Ishikawa (cell line): ENCODE measurements at regions not wholly inside any gene's neighbourhood (a gene's known extent, or its start where the extent isn't known, plus 50 kb on each side); places are given as distances from the start of the nearest gene placed in this dataset.

Experiments used
- CEBPB ChIP-seq: IDR thresholded peaks from 2 replicates; pipeline ENCODE4 v1.6.1; 2012
- CREB1 ChIP-seq: IDR thresholded peaks from 2 replicates; pipeline ENCODE4 v1.6.1; 2012; ENCODE audit warnings: low read depth
- EGR1 ChIP-seq: IDR thresholded peaks from 2 replicates; pipeline ENCODE4 v1.6.1; 2012
- EP300 ChIP-seq: IDR thresholded peaks from 2 replicates; pipeline ENCODE4 v1.6.1; 2012; ENCODE audit warnings: borderline replicate concordance
- FOXM1 ChIP-seq: IDR thresholded peaks from 2 replicates; pipeline ENCODE4 v1.6.1; 2012; ENCODE audit warnings: low read depth, borderline replicate concordance
- NFIC ChIP-seq: IDR thresholded peaks from 2 replicates; pipeline ENCODE4 v1.6.1; 2012
- RAD21 ChIP-seq: IDR thresholded peaks from 2 replicates; pipeline ENCODE4 v1.6.1; 2012; ENCODE audit warnings: low read depth
- TAF1 ChIP-seq: IDR thresholded peaks from 2 replicates; pipeline ENCODE4 v1.6.1; 2012; ENCODE audit warnings: low read depth, mild to moderate bottlenecking
- TCF12 ChIP-seq: IDR thresholded peaks from 2 replicates; pipeline ENCODE4 v1.6.1; 2012; ENCODE audit warnings: low read depth
- TEAD4 ChIP-seq: IDR thresholded peaks from 2 replicates; pipeline ENCODE4 v1.6.1; 2012
- YY1 ChIP-seq: IDR thresholded peaks from 2 replicates; pipeline ENCODE4 v1.6.1; 2012; ENCODE audit warnings: low read depth
- ZBTB7A ChIP-seq: IDR thresholded peaks from 2 replicates; pipeline ENCODE4 v1.6.1; 2012; ENCODE audit warnings: low read depth
- TF ChIP-seq, protein P1 (sequence below): IDR thresholded peaks from 2 replicates; pipeline ENCODE4 v1.6.1; 2012
- TF ChIP-seq, protein P2 (sequence below): IDR thresholded peaks from 2 replicates; pipeline ENCODE4 v1.6.1; 2012; ENCODE audit warnings: low read depth, mild to moderate bottlenecking
- TF ChIP-seq, protein P3 (sequence below): IDR thresholded peaks from 2 replicates; pipeline ENCODE4 v1.6.1; 2012

DNA sequence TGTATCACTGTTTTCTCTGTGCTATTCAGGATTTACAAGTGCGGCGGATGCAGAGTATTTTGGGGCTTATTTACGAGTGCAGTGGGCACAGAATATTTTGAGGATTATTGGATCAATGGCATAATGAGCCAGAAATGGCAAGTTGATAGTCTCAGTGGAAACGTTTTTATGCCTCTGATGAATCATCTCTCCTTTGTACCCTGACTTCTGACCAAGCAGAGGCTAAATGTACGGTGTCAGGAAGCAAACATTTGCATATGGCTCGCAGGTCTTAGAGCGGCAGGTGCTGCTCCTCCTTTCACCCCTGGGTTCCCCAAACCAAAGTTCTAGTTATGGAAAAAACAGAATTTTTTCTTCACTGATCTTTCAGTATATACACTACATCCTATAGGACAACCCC is 94.5 kb downstream of the LIG4 start:
- TF ChIP-seq RAD21: no peak
- TF ChIP-seq YY1: no peak
- TF ChIP-seq NFIC: no peak
- no peak for TF ChIP-seq TEAD4
- no peak for TF ChIP-seq FOXM1
- no peak for TF ChIP-seq ZBTB7A
- TF ChIP-seq CREB1: no peak
- TF ChIP-seq TAF1: no peak
- TF ChIP-seq, protein P1, sequence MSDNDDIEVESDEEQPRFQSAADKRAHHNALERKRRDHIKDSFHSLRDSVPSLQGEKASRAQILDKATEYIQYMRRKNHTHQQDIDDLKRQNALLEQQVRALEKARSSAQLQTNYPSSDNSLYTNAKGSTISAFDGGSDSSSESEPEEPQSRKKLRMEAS: no peak
- no peak for TF ChIP-seq CEBPB
- no peak for TF ChIP-seq TCF12
- TF ChIP-seq EP300: no peak
- TF ChIP-seq, protein P2, sequence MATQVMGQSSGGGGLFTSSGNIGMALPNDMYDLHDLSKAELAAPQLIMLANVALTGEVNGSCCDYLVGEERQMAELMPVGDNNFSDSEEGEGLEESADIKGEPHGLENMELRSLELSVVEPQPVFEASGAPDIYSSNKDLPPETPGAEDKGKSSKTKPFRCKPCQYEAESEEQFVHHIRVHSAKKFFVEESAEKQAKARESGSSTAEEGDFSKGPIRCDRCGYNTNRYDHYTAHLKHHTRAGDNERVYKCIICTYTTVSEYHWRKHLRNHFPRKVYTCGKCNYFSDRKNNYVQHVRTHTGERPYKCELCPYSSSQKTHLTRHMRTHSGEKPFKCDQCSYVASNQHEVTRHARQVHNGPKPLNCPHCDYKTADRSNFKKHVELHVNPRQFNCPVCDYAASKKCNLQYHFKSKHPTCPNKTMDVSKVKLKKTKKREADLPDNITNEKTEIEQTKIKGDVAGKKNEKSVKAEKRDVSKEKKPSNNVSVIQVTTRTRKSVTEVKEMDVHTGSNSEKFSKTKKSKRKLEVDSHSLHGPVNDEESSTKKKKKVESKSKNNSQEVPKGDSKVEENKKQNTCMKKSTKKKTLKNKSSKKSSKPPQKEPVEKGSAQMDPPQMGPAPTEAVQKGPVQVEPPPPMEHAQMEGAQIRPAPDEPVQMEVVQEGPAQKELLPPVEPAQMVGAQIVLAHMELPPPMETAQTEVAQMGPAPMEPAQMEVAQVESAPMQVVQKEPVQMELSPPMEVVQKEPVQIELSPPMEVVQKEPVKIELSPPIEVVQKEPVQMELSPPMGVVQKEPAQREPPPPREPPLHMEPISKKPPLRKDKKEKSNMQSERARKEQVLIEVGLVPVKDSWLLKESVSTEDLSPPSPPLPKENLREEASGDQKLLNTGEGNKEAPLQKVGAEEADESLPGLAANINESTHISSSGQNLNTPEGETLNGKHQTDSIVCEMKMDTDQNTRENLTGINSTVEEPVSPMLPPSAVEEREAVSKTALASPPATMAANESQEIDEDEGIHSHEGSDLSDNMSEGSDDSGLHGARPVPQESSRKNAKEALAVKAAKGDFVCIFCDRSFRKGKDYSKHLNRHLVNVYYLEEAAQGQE: no peak
- no peak for TF ChIP-seq EGR1
- TF ChIP-seq, protein P3, sequence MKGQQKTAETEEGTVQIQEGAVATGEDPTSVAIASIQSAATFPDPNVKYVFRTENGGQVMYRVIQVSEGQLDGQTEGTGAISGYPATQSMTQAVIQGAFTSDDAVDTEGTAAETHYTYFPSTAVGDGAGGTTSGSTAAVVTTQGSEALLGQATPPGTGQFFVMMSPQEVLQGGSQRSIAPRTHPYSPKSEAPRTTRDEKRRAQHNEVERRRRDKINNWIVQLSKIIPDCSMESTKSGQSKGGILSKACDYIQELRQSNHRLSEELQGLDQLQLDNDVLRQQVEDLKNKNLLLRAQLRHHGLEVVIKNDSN: no peak

DNA sequence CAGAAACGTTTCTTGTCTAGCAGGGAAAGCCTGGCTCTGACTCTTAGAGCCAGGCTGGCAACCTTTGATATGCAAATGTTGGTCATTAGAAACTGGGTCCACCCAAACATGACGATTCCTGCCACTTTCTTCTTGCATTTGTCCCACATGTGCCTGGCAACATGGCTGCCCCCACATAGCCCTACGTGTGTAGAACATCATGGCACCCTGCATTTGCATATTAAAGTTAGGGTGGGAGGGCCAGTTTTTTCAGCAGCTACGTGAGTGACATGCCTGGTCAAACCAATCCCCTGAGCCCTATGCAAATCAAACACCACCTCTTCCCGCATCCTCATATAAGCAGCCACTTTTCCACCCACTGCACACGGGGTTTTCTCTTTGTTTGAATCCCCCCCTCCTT is 95.0 kb downstream of the LIG4 start:
- TF ChIP-seq CREB1: no peak
- no peak for TF ChIP-seq YY1
- TF ChIP-seq, protein P2: no peak
- TF ChIP-seq TAF1: no peak
- no peak for TF ChIP-seq TCF12

DNA sequence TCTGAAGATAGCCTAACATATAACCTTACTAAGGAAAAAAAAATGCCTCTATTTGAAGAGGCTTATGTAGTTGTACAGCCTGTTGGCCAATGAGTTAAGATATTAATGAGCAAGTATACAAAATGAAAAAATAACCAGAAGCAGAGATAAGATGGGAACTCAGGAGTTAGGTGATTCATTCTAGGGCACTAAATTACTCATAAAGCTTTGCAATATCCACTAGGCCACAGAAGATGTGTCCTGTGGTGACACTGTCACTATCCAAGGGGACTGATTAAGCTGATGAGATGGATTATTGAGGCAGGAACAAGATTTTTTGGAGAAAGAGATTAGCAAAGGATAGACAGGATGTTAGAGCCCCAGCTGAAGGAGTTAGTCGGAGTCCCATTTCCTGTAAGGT is 99.6 kb downstream of the LIG4 start:
- TF ChIP-seq CEBPB: no peak
- no peak for TF ChIP-seq ZBTB7A
- no peak for TF ChIP-seq EGR1
- no peak for TF ChIP-seq TEAD4
- no peak for TF ChIP-seq TCF12
- TF ChIP-seq, protein P2: no peak
- TF ChIP-seq TAF1: no peak
- TF ChIP-seq NFIC: no peak
- TF ChIP-seq YY1: no peak
- TF ChIP-seq, protein P3: no peak
- TF ChIP-seq FOXM1: no peak
- TF ChIP-seq, protein P1: no peak
- TF ChIP-seq RAD21: no peak
- TF ChIP-seq CREB1: no peak
- no peak for TF ChIP-seq EP300

DNA sequence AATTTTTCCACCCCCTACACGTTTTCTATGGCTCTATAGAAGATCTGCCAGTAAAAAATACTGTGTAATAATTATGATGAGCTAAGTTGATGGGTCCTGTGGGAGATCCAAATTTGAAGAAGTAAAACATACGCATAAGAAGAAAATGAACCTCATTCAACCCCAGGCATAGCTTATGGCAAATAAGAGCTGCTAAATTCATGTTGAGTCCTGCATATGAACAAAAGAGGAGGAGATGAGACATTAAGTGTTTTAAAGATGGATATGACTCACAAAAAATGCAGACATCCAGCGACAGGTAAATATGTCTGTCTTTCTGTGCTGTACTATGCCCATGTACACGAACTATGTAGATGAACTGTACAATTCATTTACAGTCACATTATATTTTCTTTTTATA is 101.9 kb downstream of the LIG4 start:
- TF ChIP-seq CREB1 (no peak), FOXM1 (no peak), ZBTB7A (no peak), TCF12 (no peak), YY1 (no peak), TEAD4 (no peak), NFIC (no peak), TAF1 (no peak), EGR1 (no peak), RAD21 (no peak), CEBPB (no peak), EP300 (no peak)
- TF ChIP-seq, protein P1: no peak
- TF ChIP-seq, protein P2: no peak
- TF ChIP-seq, protein P3: no peak
